SK-N-DZ (cell line): ENCODE measurements at regions not wholly inside any gene's neighbourhood (a gene's known extent, or its start where the extent isn't known, plus 50 kb on each side); places are given as distances from the start of the nearest gene placed in this dataset.
"Not testable (repeated sequence)": the region's sequence is repeated elsewhere in the genome, so short reads cannot be mapped to it uniquely, and the experiment has no call there.

Source experiments
- DNase-seq: peaks from one replicate; pipeline ENCODE4 v3.0.0-alpha.2; 2015; ENCODE audit warnings: low spot score

DNA sequence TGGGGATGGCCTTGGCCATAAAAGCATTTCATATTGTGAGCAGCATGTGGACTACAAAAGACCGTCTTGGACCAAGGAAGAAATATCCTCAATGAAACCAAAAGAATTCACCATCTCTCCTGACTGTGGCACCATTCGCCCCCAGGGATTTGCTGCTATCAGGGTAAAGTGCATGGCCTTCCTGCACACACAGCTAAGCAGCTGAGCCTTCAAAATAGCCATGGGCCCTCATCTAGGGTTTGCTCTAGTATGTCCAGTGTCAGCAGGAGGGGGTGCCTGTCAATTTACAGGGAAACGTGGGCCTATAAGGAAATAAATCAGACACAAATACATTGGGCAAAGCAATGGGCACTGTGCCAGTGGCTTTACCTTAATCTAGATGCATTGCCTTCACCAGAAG lies 296.6 kb upstream of the NBPF12 start:
- DNase-seq: not testable (repeated sequence)

DNA sequence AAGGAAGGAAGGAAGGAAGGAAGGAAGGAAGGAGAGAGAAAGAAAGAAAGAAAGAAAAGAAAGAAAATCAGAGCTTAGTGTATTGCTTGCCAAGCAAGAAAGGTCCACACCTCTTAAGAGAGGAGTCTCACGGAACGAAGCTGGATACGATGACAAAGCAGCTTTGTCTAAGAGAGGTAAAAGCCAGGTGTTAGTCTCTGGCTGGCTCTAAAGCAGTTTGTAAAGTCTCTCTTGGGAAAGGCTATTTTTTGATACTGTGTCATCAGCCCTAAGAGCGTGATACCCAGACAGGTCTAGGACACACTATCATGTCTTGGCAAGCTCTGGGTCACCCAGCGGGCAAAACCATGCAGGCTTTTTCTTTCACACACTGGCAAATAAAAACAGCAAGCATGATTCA lies 297.5 kb upstream of the NBPF12 start:
- not testable (repeated sequence) for DNase-seq

DNA sequence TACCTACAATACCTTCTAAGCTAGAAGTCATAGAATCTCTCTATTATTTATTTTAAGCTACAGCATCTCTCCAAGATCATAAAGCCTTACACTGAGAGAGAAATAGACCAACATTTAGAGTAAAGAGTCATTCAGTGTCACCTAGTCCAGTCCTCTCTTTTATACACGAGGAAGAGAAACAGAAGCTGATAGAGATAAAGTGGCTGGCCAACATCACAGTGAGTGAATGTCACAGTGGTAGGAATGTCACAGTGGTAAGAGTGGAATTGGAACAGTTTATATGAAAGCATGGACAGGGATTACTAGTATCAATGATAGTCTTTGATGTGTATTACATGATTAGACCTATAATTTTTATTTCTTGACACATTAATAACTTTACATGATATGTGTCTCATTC lies 307.8 kb upstream of the NBPF12 start:
- DNase-seq: not testable (repeated sequence)

DNA sequence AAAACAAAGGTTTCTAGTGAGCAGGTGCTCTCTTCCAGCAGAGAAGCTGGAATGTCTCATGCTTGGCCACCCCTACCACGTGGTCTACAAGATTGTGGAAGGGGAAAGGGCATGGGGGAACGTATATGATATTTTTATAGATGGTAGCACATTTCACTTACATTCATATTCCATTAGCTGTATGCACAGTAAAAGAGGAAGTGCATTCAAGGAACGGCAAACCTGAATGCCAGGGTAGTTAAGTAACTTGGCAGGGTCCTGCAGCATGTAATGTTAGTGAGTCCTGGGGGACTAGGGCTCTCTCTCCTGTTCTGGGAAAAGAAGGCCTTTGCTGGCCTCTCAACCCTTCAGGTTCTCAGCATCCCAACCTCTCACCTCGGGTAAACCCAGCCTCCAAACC lies 319.5 kb upstream of the NBPF12 start:
- not testable (repeated sequence) for DNase-seq

DNA sequence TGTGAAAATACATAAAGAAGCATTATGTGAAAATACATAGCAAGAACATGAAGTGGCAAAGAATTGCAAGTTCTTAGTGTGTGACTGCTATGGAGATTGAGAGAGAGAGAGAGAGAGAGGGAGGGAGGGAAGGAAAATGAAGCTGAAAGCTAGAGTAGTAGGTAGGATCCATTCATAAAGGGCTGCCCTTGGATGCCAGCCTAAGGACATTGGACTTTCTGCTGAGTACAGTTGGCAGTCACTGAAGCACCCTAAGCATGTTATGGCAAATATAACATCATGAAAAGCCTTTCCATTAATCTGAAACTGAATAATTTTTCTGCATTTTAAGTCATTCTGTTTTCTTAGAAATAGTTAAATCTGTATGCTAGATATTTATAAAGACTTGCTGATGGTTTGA lies 333.4 kb upstream of the NBPF12 start:
- not testable (repeated sequence) for DNase-seq

DNA sequence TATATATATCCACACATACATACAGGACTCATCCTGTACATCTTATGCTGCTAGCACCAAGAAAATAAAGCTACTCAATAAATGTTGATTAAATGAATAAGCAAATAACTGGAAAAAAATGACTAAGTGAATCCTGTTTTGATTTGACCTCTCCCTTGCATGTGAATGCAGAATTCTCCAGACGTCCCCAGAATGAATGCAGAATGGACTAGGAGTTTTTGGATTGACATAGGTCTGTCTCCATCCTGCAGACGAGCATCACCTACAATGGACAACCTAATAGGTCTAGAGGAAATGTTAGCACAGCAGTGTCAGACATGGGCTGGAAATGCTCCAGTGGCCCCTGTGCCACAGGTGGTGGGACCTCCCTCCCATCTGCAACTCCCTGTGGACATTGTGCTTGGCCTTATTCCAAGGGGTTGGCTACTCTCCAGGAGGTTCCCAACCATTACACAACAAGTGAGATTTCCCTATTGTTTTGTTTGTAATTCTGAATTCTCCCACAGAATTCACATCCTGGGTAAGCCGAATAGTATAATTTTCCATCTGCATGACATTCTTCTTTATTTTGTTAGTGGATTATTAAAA lies 337.3 kb upstream of the NBPF12 start:
- not testable (repeated sequence) for DNase-seq

DNA sequence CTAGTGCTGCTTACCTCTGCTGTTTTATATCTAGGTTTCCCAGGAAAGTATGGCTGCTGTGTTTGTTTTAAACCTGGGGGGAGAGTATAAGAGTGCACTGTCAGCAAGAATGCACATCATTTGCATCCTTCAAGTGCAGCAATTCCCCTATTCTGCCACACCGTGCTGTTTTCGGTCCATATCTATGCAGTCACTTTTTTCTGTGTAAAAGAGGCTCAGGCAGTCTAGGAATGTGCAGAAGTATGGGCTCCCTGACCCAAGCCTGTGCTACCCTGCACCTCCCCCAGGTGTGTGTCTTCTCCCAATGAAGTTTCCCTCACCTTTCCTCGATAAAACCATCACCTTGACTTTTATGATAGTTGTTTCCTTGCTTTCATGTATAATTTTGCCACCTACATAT lies 338.2 kb upstream of the NBPF12 start:
- DNase-seq: not testable (repeated sequence)

DNA sequence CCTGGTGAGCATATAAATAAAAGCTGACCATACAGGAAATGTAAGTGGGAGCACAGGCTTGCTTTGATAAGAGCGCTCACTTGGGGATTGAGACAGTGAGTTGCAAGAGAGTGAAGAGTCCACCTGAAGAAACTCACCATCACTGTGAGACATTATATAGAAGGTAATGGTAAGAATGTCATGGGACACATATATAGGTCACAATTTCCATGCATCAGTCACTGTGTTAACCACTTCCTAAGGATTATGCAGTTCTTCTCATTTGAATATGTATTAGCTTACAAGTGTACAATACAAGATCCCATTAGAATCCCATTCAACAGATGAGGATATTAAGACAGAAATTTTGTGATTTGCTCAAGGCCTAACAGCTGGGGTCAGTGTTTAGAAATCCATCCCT lies 352.4 kb upstream of the NOTCH2NLA start:
- not testable (repeated sequence) for DNase-seq

DNA sequence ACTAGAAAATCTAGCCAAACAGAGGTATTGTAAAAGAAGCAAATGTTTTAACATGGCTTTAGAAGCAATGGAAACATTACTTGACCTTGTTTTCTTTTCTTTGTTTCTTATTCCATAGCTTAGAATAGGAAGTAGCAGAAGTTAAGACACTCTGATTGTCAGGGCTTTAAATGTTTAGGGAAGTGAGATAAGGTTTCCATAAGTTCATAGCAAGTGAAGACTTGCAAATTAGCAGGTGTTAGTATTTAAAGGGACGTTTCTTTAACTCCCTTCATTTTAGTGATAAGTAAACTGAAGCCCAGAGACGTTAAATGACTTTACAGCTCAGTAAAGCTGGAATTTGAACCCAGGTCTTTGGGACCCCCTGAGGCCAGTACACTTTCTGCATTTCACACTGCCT lies 338.7 kb upstream of the NOTCH2NLA start:
- DNase-seq: not testable (repeated sequence)

DNA sequence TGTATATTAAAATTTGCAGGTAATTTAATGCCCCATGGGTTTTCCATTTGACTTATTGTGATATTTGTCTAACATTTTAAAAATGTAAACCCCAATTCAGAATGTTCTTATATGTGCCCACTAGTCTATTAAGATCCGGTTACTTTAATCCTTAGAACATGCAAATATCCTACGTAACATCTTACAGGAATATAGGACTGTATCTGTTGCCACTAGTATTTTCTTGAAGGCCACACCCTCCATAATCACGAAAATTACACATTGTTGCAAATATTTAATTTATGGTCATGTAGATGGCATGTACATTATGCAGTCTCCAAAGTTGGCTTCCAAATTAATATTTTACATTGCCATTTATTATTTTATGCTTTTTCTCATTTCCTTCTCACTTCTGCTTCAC lies 329.2 kb upstream of the NOTCH2NLA start:
- DNase-seq: not testable (repeated sequence)

DNA sequence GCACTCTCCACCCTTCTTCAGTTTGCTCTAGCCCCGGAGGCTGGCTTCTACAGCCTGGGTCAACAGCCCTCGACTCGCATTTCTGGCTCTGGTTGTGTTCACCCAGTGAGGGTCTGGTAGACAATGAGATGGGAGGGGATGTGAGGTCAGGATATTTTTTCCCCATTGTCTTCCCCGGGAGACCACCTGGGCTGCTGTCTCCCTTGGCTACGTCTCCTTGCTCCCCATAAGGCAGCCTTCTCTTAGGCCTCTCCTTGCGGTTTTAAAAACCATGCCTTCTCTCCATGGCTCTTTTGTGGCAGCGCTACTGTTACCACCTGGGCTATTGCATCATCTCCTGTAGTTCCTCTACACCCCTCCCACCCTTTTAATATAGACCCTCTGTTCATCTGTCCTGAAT lies 327.6 kb upstream of the NOTCH2NLA start:
- DNase-seq: not testable (repeated sequence)

DNA sequence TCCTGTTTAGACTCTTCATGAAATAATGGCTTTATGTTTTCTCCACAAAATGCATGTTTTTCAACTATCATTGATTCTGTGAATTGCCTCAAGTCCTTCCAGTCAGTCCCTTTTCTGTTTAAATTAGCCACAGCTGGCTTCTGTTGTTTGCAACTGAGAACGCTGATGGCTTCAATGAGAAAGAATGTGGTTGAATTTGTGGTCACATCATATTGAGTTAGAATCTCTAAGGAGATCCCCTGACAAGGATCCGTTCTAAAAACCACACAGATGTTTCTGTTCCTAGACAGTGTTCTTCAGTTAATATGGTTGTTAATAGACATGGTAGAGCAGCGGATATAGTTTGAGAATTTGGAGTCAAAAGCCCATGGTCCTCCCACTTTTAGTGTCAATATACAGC lies 323.6 kb upstream of the NOTCH2NLA start:
- not testable (repeated sequence) for DNase-seq

DNA sequence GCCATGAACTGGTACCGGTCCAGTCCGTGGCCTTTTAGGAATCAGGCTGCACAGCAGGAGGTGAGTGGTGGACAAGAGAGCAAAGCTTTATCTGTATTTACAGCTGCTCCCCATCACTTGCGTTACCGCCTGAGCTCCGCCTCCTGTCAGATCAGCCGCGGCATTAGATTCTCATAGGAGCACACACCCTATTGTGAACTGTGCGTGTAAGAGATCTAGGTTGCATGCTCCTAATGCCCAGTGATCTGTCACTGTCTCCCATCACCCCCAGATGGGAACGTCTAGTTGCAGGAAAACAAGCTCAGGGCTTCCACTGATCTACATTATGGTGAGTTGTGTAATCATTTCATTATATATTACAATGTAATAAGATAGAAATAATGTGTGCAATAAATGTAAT lies 319.9 kb upstream of the NOTCH2NLA start:
- not testable (repeated sequence) for DNase-seq

DNA sequence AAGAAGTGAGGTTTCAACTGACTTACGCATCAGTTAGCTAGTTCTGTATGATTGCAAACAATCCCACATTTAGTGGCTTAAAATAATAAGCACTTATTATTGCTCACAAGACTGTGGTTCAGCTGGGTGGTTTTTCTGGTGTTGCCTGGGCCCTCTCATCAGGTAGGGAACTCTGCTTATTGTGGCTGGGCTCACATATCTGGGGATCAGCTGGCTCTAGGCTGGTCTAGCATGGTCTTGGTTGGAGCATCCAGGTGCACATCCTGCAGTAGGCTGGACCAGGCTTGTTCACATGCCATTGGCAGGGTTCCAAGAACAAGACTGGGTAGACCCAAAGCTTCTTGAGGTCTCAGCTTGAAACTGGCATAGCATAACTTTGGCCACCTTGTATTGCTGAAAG lies 317.4 kb upstream of the NOTCH2NLA start:
- not testable (repeated sequence) for DNase-seq

DNA sequence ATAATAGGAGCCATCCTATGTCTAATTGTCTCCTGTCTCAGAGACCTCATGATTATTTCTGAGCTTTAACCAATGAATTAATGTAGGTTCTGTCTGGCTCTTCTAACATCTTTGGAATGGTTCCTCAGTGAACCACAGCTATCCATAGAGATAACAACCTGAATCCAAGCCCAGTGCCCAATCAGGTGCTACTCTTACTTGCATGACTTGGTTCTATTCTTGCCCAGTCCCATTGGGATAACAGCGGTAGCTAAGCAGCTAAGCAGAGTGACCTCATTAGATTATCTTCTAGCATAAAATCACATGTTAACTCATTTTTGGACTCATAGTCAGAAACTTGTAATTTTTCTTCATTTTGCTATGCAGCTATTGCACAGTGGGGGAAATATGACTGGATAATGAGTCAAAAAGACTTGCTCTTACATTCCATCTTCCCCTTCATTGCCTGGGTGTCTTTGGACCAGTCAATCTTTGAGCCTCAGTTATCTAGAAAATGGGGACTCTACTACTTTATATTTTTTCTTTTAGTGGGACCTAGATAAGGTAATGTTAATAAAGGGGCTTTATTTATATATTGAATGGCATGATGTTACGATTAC lies 309.1 kb upstream of the NOTCH2NLA start:
- DNase-seq: not testable (repeated sequence)

DNA sequence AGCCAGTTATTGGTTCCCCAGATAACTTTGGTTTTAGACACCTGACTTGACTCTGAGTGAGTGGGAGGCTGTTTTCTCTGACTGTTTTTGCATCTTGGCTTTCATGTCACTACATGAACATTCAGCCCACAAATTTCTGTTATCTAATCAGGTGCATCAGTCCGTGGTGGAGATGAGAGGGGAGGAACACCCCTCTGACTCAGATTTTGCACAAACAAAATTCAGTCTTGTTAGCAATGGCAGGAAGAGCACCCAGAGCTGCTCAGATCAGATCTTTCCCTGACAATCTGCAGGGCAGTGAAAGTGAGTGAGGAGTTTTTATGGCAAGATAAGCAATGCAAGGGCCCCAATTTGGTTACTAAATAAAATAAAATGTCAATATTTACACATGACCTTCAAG lies 307.2 kb upstream of the NOTCH2NLA start:
- DNase-seq: not testable (repeated sequence)

DNA sequence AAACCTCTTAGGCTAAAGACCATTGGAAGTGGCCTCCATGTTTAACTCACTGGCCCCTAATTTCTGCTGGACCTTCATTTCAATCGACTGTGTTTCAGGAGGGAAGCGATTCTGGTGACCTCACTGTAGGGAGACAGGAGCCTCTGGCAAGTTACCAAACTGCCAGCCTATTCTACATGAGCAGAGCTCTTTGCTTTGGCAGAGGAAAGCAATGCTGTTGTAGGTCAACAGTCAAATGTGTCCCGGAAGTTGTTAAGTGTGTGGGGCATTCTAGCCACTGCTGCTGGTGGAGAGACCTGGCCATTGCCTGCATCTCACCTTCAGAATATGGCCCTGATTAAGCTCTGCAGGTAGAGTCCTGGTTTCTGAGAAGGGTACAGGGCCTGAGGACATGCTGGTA lies 306.8 kb upstream of the NOTCH2NLA start:
- not testable (repeated sequence) for DNase-seq

DNA sequence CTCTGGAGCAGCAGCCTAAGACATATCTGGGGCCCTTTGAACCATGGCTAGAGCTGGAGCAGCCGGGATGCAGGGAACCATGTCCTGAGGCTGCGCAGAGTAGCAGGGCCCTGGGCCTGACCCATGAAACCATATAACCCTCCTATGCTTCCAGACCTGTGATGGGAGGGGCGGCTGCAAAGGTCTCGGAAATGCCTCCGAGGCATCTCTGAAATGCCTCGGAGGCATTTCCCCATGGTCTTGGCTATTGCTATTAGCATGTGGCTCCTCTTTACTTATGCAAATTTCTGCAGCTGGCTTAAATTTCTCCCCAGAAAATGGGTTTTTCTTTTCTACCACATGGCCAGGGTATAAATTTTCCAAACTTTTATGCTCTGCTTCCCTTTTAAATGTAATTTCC lies 302.1 kb upstream of the NOTCH2NLA start:
- not testable (repeated sequence) for DNase-seq

DNA sequence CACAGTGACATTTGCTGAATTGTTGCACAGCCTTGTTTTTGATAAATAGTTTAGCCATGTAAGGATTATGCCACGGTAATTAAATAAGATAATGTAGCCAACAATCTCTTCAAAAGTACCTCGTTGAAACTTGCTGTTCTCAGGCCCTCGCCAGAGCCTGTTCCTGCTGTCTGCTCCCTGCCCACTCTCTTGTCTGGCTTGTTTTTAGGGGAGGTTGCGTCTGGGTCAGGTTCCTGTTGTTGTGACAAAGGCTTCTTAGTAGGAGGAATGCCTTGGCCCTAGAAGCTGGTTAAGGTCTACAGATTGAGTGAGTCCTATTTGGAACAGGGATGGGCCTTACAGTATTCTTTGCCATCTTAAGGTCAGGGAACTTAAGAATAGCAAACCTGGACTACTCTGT lies 294.0 kb upstream of the NOTCH2NLA start:
- DNase-seq: not testable (repeated sequence)

DNA sequence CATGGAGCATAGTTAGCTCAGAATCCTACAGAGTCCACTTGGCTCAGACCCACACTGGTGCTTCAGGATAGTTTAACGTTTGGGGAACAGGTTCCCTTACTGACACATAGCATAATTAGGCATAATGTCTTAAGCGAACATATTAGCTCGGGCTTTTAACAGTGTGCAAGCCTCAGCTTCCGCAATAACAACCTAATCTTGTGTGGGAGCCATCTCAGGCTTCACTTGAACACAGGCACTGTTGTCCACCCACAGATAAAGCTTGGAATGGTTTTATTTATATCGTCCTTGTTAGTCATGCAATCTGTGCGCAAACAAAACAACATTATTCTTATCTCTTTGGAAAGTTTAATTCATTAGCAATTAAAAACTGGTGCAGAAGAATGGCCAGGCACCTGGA lies 293.5 kb upstream of the NOTCH2NLA start:
- not testable (repeated sequence) for DNase-seq

DNA sequence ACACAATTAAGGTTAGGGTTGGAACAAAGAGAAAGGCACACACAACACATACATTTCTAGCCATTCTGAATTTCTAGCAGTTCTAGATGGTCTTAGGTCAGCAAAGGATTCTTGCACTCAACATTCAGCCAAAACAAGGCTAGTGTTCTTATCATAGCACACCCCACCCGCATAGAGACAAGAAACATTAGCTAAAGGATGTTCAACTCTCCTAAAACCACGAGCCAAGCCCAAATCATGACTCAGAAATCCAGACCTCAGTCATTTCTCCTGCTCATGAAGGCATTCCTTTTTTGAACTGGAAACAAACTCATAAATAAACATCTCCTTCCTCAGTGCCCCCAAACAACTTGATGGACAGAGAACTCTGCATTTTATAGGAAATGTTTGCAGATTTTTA lies 293.0 kb upstream of the NOTCH2NLA start:
- DNase-seq: not testable (repeated sequence)

DNA sequence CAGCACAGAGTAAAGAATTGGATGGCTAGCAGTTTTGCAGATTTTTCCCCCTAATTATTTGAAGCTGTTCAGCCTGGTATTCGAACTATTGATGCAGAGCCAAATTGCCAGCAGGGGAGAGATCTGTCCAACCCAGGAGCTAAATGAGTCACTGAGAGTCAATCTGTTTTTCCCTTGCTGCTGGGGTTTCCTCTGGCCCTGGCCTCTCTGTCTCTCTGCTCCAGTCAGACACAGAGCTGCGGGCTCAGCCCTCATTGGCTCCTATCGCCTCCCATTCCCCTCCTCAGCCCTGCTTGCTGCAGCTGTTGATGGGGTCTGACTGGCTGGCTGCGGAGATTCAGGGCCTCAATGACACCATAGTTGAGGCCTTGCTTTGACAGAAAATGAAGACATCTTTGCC lies 284.9 kb upstream of the NOTCH2NLA start:
- not testable (repeated sequence) for DNase-seq

DNA sequence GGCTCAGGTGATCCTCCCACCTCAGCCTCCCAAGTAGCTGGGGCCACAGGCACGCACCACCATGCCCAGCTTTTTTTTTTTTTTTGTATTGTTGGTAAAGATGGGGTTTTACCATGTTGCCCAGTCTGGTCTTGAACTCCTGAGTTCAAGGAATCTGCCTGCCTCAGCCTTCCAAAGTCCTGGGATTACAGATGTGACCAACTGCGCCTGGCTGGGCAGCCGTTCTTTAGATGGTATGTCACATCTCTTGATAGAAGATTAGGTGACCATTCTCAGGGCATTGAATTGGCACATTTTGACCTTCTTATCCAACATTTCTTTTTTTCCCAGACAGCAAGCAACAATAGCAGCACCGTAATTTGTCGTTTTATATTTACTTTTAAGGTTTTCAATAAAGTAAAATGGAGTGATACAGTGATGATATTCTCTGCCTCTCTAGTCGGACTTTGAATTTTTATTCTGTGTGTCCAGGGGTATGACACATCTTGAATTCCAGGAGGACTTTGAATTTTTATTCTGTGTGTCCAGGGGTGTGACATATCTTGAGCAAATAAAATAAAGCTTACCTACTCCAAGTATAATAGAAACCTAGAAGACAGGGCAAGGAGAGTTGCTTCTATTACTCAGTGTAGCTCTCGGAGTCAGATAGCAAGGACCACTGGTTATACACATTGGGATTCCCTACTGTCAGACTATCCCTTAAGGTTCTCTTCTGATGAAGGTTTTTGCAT lies 282.4 kb upstream of the NOTCH2NLA start:
- DNase-seq: not testable (repeated sequence)
